ENCODE measurements at regions not wholly inside any gene's neighbourhood (a gene's known extent, or its start where the extent isn't known, plus 50 kb on each side); places are given as distances from the start of the nearest gene placed in this dataset.

DNA sequence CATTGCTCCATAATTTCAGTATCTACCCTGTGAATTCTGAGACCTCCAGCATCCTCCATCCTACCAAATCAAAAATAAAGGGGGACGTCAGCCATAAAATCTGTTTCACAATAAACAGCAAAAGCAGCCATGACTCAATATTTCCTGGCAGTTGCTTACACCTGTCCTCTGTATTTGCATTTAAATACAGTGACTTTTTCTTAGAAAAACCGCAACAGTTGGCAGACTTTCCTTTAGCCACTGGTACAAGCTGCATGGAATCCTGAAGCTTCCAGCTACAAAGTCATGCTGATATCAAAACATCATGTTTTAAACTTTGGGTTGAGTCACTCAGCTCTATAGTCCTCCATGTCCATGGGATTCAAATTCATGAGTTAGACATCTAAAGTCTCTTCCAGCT lies 278.0 kb upstream of the KAZN start:
- DNase-seq (no peak), ATAC-seq (no peak)
- H3K36me3 ChIP-seq: no peaks in the 10 kb centered on the region
- intact Hi-C loops (cut with DNase I): no loop called here
- H3K27me3 ChIP-seq: no peaks in the 10 kb centered on the region
- H3K4me3 ChIP-seq: no peak overlapping the region
- TF ChIP-seq, protein P1, sequence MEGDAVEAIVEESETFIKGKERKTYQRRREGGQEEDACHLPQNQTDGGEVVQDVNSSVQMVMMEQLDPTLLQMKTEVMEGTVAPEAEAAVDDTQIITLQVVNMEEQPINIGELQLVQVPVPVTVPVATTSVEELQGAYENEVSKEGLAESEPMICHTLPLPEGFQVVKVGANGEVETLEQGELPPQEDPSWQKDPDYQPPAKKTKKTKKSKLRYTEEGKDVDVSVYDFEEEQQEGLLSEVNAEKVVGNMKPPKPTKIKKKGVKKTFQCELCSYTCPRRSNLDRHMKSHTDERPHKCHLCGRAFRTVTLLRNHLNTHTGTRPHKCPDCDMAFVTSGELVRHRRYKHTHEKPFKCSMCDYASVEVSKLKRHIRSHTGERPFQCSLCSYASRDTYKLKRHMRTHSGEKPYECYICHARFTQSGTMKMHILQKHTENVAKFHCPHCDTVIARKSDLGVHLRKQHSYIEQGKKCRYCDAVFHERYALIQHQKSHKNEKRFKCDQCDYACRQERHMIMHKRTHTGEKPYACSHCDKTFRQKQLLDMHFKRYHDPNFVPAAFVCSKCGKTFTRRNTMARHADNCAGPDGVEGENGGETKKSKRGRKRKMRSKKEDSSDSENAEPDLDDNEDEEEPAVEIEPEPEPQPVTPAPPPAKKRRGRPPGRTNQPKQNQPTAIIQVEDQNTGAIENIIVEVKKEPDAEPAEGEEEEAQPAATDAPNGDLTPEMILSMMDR (IDR thresholded peaks at IDR 0.05): no peak
- no peak overlapping the region for H3K27ac ChIP-seq
- H3K9me3 ChIP-seq: peaks cover 0 to 5% of the 10 kb centered on the region in 2 donors
- H3K4me1 ChIP-seq: no peaks in the 10 kb centered on the region

DNA sequence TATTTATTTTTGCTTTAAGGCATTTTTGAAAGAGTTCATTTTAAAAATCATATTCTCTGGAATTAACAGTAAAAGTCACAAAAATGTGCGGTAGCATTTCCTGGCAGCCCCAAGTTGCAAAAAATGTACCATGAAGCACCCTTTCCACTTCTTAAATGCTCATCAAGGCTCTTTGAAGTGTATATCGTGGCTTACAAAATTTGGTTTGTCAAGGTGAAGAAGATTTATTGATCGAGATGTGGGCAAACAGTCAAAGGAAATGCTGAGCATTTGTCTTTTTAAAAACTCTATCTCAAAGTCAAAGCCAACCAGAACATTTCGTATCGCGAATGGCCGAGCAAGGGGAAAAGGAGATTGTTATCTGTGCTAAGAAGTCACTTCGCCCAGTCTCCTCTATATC lies 277.5 kb upstream of the KAZN start:
- intact Hi-C loops (cut with DNase I): no loop called here
- TF ChIP-seq, protein P1 (IDR thresholded peaks at IDR 0.05): no peak
- Histone ChIP-seq H3K4me3 (no peak overlapping the region), H3K27ac (no peak overlapping the region), H3K27me3 (no peaks in the 10 kb centered on the region), H3K9me3 (peaks cover 0 to 5% of the 10 kb centered on the region in 2 donors), H3K4me1 (no peaks in the 10 kb centered on the region), H3K36me3 (no peaks in the 10 kb centered on the region)
- no peak for DNase-seq
- ATAC-seq: no peak

DNA sequence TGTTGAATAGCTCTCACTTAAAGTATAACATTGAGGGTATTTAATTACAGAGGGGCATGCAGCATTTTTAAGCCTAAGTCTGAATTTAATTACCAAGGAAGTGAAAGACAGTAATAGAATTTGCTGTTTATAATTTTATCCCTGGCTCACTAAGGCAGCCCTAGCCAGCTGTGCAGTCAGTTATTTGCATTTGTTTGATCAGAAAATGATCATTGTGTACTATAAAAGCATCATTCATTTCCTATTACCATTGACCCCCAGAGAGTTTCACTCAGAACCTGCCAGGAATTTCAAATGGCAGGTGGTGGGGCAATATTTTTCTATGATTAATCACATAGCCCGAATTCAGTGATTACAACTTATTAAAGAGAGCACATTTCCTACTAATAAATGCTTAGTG lies 277.1 kb upstream of the KAZN start:
- Histone ChIP-seq H3K4me3 (no peak overlapping the region), H3K9me3 (peaks cover 0 to 5% of the 10 kb centered on the region in 2 donors), H3K27me3 (no peaks in the 10 kb centered on the region), H3K27ac (no peak overlapping the region), H3K36me3 (no peaks in the 10 kb centered on the region), H3K4me1 (no peaks in the 10 kb centered on the region)
- TF ChIP-seq, protein P1 (IDR thresholded peaks at IDR 0.05): no peak
- ATAC-seq: no peak
- intact Hi-C loops (cut with DNase I): no loop called here
- no peak for DNase-seq

DNA sequence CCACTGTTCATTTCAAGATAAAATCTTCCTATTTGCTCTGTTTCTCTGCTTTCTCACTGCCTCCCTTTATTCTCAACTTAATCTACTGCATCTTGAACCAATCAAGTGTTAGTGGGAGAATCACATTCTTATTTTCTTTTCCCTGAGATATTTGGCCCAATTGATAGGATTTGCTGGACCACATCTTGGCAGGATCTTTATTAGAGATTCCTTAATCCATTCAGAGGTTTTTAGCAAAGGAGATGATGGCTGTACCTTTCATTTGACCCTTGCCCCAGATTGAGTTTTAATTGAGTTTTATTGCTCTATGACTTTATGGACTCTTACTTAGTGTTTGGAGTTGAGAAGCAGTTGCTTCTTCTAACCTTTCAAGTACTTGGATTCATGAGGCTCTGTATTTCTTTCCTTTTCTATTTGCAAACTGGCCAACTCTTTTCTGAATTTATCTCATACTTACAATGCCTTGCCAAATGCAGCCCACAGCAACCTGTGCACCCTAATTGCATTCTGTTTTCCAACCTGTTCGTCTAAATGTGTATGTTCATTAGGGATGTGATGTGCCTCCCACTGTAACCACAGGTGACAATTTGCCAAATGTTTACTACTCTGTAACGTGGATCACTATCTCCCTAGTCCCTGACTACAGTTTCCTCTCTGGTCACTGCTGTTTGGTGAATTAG lies 274.8 kb upstream of the KAZN start:
- Histone ChIP-seq H3K27ac (no peak overlapping the region), H3K4me1 (no peaks in the 10 kb centered on the region), H3K4me3 (no peak overlapping the region), H3K27me3 (no peaks in the 10 kb centered on the region), H3K9me3 (peaks cover 0 to 5% of the 10 kb centered on the region in 2 donors), H3K36me3 (no peaks in the 10 kb centered on the region)
- no peak for DNase-seq
- intact Hi-C loops (cut with DNase I): no loop called here
- no peak for ATAC-seq
- TF ChIP-seq, protein P1 (IDR thresholded peaks at IDR 0.05): no peak

DNA sequence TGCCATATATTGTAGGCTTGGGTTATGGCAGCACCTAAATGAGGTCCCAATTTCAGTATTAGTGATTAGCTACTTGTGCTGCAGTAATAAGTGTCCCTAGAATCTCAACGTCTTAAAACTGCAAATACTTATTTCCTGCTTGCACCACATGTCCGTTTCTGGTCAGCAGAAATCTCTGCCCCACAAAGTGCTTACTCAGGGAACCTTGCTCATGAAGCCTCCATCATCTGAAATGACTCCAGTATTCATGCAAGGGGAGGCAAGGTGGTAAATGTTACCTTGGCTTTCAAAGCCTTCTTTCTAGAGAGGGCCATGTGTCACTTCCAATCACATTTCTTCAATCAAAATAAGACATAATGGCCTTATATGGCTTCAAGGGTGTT lies 274.2 kb upstream of the KAZN start:
- H3K4me1 ChIP-seq: no peaks in the 10 kb centered on the region
- ATAC-seq (no peak), DNase-seq (no peak)
- no peak overlapping the region for H3K27ac ChIP-seq
- intact Hi-C loops (cut with DNase I): no loop called here
- no peaks in the 10 kb centered on the region for H3K27me3 ChIP-seq
- H3K9me3 ChIP-seq: peaks cover 0 to 5% of the 10 kb centered on the region in 2 donors
- TF ChIP-seq, protein P1 (IDR thresholded peaks at IDR 0.05): no peak
- no peak overlapping the region for H3K4me3 ChIP-seq
- H3K36me3 ChIP-seq: no peaks in the 10 kb centered on the region
